ENCODE measurements at regions not wholly inside any gene's neighbourhood (a gene's known extent, or its start where the extent isn't known, plus 50 kb on each side); places are given as distances from the start of the nearest gene placed in this dataset.

GRCh38 chrX:115896362-115896761 lies 274.2 kb upstream of the AGTR2 start:
- TF ChIP-seq CTCF (conservative IDR thresholded peaks at IDR 0.05; ENCODE audit: low read depth, low read length) (no peak), POLR2A (IDR thresholded peaks at IDR 0.05; ENCODE audit: low read depth, low read length) (no peak), RCOR1 (IDR thresholded peaks at IDR 0.05; ENCODE audit: insufficient replicate concordance, low read length) (no peak), BHLHE40 (IDR thresholded peaks at IDR 0.05; ENCODE audit: low read depth, low read length) (no peak), RAD21 (IDR thresholded peaks at IDR 0.05; ENCODE audit: low read length) (no peak), CEBPB (IDR thresholded peaks at IDR 0.05; ENCODE audit: low read depth, low read length) (no peak), MAFK (IDR thresholded peaks at IDR 0.05; ENCODE audit: low read depth, low read length) (no peak), MXI1 (IDR thresholded peaks at IDR 0.05; ENCODE audit: borderline replicate concordance, low read depth, low read length) (no peak), MAZ (IDR thresholded peaks at IDR 0.05; ENCODE audit: borderline replicate concordance, low read depth, low read length) (no peak), USF2 (IDR thresholded peaks at IDR 0.05; ENCODE audit: low read depth, low read length) (no peak), SMC3 (IDR thresholded peaks at IDR 0.05; ENCODE audit: low read depth, low read length) (no peak)
